C4-2B (cell line): ENCODE measurements at regions not wholly inside any gene's neighbourhood (a gene's known extent, or its start where the extent isn't known, plus 50 kb on each side); places are given as distances from the start of the nearest gene placed in this dataset.

ENCODE experiments used
- H3K27ac ChIP-seq: fragments of 450-650 bp; 2 replicates; pipeline ENCODE4 v1.5.1; 2017
- ZFX ChIP-seq: fragments of 450-650 bp; IDR thresholded peaks from 2 replicates; pipeline ENCODE4 v1.6.1; 2017
- TF ChIP-seq, protein P1 (sequence below): fragments of 450-650 bp; conservative IDR thresholded peaks from 2 replicates; pipeline ENCODE4 v1.5.1; 2017; ENCODE audit warnings: mild to moderate bottlenecking

DNA sequence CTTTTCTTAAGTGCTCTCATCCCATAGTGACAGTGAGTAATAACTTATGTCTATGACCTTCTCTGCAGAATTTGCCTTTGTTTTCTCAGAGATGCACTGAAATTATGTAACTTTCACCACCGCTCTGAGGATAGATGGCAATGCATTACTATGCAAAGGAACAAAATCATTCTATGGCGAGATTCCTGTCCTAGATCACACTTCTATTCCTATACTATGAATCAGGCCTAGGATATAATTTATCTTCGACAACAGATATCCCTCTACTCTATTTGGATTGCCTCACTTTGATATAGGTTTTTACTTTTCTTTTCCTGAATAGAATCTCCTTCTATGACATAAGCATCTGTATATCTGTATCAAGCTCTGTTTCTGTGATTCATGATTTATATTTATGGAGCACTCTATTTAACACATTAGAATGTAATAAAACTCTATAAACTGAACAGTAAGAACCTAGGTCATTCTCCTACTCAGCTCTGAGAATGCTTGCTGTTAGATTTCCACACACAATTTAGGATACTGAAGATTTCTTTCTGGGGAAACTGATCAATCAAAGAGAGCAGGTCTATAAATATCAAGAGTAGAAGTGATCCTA, 1082.3 kb upstream of the ADGRL3 start:
- TF ChIP-seq, protein P1, sequence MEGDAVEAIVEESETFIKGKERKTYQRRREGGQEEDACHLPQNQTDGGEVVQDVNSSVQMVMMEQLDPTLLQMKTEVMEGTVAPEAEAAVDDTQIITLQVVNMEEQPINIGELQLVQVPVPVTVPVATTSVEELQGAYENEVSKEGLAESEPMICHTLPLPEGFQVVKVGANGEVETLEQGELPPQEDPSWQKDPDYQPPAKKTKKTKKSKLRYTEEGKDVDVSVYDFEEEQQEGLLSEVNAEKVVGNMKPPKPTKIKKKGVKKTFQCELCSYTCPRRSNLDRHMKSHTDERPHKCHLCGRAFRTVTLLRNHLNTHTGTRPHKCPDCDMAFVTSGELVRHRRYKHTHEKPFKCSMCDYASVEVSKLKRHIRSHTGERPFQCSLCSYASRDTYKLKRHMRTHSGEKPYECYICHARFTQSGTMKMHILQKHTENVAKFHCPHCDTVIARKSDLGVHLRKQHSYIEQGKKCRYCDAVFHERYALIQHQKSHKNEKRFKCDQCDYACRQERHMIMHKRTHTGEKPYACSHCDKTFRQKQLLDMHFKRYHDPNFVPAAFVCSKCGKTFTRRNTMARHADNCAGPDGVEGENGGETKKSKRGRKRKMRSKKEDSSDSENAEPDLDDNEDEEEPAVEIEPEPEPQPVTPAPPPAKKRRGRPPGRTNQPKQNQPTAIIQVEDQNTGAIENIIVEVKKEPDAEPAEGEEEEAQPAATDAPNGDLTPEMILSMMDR, result no peak
- TF ChIP-seq ZFX, result no peak
- no peak overlapping the region for H3K27ac ChIP-seq

DNA sequence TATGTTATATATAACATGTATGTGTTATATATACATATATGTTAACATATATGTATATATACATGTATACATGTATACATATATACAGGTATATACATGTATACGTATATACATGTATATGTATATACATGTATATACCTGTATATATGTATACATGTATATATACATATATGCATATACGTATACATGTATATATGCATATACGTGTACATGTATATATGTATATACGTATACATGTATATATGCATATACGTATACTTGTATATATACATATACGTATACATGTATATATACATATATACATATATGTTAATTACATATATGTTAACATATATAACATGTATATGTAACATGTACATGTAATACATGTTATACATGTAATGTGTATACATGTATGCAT, 1077.3 kb upstream of the ADGRL3 start:
- TF ChIP-seq, protein P1, result no peak
- TF ChIP-seq ZFX, result no peak
- no peak overlapping the region for H3K27ac ChIP-seq

DNA sequence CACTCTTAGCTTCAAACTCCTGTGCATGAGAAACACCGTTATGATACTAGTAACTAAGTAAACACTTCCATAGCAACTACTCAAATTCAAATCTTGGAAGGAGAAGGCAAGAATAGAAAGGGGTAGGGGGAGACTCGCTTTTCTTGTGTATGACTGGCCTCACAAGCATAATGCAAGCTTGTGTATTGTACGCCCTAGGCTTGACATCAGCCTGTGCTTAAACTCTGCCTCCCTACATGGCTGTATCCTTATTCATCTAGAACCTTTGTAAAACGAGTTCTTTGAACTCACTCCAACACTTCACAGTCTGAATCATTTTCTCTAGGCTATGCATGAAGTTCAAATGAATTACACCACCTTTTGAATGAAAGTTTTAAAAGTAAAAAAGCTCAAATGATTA, 1071.2 kb upstream of the ADGRL3 start:
- no peak for TF ChIP-seq ZFX
- TF ChIP-seq, protein P1, result no peak
- H3K27ac ChIP-seq, result no peak overlapping the region

DNA sequence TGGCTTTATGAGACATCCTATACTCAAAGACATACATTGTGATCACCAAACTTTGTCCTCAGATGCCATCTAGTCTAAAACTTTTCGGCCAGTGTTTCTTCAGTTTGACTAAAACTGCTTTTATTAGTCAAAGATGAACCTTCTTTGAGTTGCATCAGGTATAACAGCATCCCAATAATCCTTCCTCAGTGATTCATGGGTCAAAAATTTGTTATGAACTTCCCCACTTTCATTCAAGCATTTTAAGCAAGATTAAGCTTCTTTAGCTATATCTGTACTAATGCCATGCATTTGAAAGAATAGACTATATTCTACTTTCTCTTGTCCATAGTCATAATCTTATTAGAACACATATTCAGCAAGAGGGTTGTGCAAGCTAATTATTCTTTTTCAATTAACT, 1070.4 kb upstream of the ADGRL3 start:
- TF ChIP-seq, protein P1, result no peak
- no peak for TF ChIP-seq ZFX

DNA sequence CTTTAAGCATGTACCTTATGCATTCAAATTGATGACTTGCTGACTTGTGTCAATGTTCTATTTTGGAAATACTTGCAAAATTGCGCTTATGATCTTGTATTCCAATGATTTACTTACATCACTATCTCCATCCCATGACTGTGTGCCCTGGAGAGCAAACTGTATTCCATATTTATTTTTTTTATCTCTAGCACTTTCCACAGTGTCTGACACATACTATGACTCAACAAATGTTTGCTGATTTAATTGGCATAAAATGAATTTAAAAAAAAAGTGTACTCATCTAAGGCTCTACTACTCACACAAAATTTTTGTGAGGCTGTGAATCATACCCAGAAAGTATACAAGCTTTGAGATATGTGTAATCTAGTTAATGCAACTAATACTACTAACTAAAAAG, 1066.8 kb upstream of the ADGRL3 start:
- TF ChIP-seq ZFX, result no peak
- TF ChIP-seq, protein P1, result no peak
- H3K27ac ChIP-seq, result no peak overlapping the region

More for the DNA sequence above, 1070.4 kb upstream of the ADGRL3 start:
- no peak overlapping the region for H3K27ac ChIP-seq

DNA sequence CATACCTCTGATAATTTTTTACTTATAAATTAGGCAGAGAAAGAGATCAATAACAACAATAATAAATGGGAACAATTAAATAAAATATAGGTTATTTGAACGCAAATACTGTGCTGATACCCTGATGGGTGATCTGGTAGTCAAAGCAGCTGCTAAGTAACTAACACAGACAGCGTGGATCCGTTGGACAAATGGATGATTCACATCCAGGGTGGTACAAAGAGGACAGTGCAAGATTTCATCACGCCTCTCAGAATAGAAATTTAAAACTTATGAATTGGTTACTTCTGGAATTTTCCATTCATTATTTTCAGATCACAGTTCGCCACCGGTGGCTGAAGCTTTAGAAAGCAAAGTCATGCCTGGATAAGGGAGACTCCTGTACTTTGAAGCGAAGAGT, 1066.0 kb upstream of the ADGRL3 start:
- TF ChIP-seq ZFX, result no peak
- TF ChIP-seq, protein P1, result no peak
- no peak overlapping the region for H3K27ac ChIP-seq

DNA sequence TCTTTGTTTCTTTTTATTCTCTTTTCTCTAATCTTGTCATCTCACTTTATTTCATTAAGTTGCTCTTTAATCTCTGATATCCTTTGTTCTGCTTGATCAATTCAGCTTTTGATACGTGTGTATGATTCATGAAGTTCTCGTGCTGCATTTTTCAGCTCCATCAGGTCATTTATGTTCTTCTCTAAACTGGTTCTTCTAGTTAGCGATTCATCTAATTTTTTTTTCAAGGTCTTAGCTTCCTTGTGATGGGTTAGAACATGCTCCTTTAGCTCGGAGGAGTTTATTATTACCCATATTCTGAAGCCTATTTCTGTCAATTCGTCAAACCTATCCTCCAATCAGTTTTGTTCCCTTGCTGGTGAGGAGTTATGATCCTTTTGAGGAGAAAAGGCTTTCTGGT, 1045.0 kb upstream of the ADGRL3 start:
- TF ChIP-seq, protein P1, result no peak
- no peak for TF ChIP-seq ZFX
- no peak overlapping the region for H3K27ac ChIP-seq
